Mucosa of descending colon (tissue), 3 donors: ENCODE measurements at regions not wholly inside any gene's neighbourhood (a gene's known extent, or its start where the extent isn't known, plus 50 kb on each side); places are given as distances from the start of the nearest gene placed in this dataset.

Source experiments
- ATAC-seq: fragments of 200-7000 bp; cut with Tn5 transposase; one replicate; pipeline ENCODE4 v1.9.1; 2020; ENCODE audit warnings: mild to moderate bottlenecking, moderate library complexity
- DNase-seq, 3 donors: peaks; one replicate each; pipeline ENCODE4 v3.0.0-alpha.2; 2020
- H3K36me3 ChIP-seq: fragments of 200-600 bp; one replicate; pipeline ENCODE4 v1.8.0; 2021; ENCODE audit warnings: low read depth, mild to moderate bottlenecking
- H3K4me1 ChIP-seq: fragments of 200-600 bp; one replicate; pipeline ENCODE4 v1.8.0; 2021; ENCODE audit warnings: low read depth, mild to moderate bottlenecking
- H3K4me3 ChIP-seq: fragments of 200-600 bp; one replicate; pipeline ENCODE4 v1.8.0; 2021; ENCODE audit warnings: mild to moderate bottlenecking
- H3K9me3 ChIP-seq: fragments of 200-600 bp; one replicate; pipeline ENCODE4 v1.8.0; 2021; ENCODE audit warnings: mild to moderate bottlenecking
- intact Hi-C, 2 donors: fragments of 100-400 bp; cut with DNase I in 1 of 2; cut with micrococcal nuclease in 1 of 2; formaldehyde crosslinking; loops; one replicate each; pipeline versions ENCODE4 v1.11.0 to v1.11.1; 2022; cut with DNase I, micrococcal nuclease
- TF ChIP-seq, protein P1 (sequence below): fragments of 200-600 bp; IDR thresholded peaks from one replicate; pipeline ENCODE4 v1.8.0; 2022; ENCODE audit warnings: antibody characterized with exemption, mild to moderate bottlenecking
- donor health status: DM: no; HTN: no; CAD: no; lungs with moderate emphysema.
- donor health status: DM: no; HTN: no; CAD: no.
- donor health status: DM: no; HTN: yes; CAD: no.

DNA sequence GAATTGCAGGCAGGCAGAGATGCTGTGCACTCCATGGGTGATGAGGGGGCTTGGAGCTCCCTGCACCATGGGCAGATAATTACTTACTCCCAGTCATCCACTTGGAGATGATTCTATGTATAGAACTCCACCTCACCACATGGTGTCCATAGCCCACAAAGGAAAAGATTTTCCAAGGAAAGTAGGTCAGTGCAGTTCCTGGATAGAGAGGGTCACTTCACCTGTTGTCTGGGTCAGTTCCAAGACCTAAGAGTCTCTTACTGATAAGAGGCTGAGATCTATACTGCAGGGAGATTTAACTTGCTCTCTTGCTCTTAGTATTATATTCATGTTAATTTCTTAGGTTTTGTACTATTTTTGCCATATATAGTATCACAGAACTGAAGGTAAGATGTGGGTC, 113.9 kb upstream of the BRINP1 start:
- TF ChIP-seq, protein P1, sequence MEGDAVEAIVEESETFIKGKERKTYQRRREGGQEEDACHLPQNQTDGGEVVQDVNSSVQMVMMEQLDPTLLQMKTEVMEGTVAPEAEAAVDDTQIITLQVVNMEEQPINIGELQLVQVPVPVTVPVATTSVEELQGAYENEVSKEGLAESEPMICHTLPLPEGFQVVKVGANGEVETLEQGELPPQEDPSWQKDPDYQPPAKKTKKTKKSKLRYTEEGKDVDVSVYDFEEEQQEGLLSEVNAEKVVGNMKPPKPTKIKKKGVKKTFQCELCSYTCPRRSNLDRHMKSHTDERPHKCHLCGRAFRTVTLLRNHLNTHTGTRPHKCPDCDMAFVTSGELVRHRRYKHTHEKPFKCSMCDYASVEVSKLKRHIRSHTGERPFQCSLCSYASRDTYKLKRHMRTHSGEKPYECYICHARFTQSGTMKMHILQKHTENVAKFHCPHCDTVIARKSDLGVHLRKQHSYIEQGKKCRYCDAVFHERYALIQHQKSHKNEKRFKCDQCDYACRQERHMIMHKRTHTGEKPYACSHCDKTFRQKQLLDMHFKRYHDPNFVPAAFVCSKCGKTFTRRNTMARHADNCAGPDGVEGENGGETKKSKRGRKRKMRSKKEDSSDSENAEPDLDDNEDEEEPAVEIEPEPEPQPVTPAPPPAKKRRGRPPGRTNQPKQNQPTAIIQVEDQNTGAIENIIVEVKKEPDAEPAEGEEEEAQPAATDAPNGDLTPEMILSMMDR: no peak
- H3K36me3 ChIP-seq: no peaks in the 10 kb centered on the region
- no peak overlapping the region for H3K4me3 ChIP-seq
- intact Hi-C loops: no loop called here
- H3K4me1 ChIP-seq: no peaks in the 10 kb centered on the region
- H3K9me3 ChIP-seq: no peaks in the 10 kb centered on the region
- ATAC-seq (no peak), DNase-seq (no peak)

DNA sequence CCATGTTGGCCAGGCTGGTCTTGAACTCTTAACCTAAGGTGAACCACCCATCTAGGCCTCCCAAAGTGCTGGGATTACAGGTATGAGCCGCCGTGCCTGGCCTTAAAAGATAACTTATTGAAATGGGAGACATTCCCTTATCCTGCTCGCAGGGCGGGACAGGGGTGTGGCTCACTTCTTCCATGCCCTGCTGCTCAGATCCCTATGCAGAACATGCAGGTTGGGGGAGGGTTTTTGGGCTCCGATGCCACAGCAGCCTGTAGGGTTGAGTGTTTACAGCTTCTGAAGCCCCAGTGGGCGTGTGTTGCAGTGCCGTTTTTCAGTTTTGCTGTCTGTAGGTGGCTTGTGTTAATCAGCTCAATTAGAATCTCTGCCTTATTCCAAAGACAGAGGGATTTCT, 108.0 kb upstream of the BRINP1 start:
- intact Hi-C loops: no loop called here
- ATAC-seq (no peak), DNase-seq (no peak)
- Histone ChIP-seq H3K4me1 (no peaks in the 10 kb centered on the region), H3K36me3 (no peaks in the 10 kb centered on the region), H3K9me3 (no peaks in the 10 kb centered on the region), H3K4me3 (no peak overlapping the region)
- TF ChIP-seq, protein P1: no peak

DNA sequence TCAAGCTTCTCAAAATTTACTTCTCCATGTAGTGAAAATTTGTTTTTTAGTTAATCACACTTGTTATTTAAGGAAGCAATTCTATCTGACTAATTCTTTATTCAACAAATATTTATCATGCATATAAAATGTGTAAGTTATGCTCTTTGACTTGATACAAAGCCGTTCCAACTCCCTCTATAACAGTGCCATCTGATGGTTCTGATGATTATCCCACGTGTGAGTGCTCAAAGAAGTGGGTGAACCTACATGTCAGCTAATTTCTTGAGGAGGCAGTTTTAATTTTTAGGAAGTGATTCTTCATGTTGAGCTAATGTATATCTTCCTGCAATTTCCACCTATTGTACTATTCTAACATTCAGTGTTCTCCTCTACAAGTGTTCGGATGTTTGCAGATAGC, 88.8 kb upstream of the BRINP1 start:
- no peak for ATAC-seq
- TF ChIP-seq, protein P1: no peak
- Histone ChIP-seq H3K9me3 (no peaks in the 10 kb centered on the region), H3K4me1 (no peaks in the 10 kb centered on the region), H3K36me3 (no peaks in the 10 kb centered on the region), H3K4me3 (no peak overlapping the region)
- DNase-seq: no peak
- intact Hi-C loops: no loop called here

DNA sequence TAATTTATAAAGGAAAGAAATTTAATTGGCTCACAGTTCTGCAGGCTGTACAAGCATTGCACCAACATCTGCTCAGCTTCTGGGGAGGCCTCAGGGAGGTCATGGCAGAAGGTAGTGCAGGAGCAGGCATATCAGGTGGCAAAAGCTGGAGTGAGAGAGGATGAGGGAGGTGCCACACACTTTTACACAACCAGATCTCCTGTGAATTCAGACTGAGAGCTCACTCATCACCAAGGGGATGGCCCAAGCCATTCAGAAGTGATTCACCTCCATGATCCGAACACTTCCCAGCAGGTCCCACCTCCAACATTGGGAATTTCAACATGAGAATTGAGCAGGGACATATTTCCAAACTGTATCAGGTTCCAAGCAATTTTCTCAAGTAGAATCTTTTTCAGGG, 84.7 kb upstream of the BRINP1 start:
- intact Hi-C loops: no loop called here
- TF ChIP-seq, protein P1: no peak
- Histone ChIP-seq H3K4me3 (no peak overlapping the region), H3K4me1 (no peaks in the 10 kb centered on the region), H3K36me3 (no peaks in the 10 kb centered on the region), H3K9me3 (no peaks in the 10 kb centered on the region)
- DNase-seq (no peak), ATAC-seq (no peak)

DNA sequence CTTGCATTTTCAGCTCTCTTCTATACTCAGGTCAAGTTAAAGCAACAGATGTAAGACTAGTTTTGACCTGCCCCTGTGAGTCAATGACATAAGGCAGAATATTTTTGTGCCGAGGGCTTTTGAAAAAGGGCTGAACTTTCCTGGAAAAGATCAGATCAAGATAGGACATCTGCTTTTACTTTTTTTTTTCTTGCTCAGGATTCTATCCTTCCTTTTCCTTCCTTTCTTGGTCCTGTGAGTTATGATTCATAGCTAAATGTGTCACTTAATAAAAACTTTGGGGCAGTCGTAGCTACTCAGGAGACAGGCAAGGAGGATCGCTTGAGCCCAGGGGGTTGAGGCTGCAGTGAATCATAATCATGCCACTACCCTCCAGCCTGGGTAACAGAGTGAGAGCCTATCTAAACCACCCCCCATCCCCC, 84.3 kb upstream of the BRINP1 start:
- ATAC-seq (no peak), DNase-seq (no peak)
- no peaks in the 10 kb centered on the region for H3K9me3 ChIP-seq
- no peaks in the 10 kb centered on the region for H3K4me1 ChIP-seq
- intact Hi-C loops: no loop called here
- H3K36me3 ChIP-seq: no peaks in the 10 kb centered on the region
- TF ChIP-seq, protein P1: no peak
- no peak overlapping the region for H3K4me3 ChIP-seq

DNA sequence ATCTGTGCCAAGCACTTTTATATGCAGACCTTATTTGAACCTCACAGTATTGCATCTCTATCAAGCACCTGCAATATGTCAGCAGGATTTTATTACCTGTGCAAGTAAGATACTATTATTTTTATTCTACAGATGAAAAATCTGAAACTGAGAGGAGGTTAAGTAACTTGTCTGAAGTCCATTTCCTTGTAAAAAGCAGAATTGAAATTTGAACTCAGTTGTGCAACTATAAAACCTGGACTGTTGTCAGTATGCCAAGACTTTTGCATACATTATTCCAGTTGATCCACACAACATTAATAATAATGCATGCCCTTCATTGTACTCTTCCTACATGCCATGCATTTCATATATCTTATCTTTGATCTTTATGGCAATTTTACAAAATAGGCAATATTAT, 82.2 kb upstream of the BRINP1 start:
- intact Hi-C loops: no loop called here
- H3K4me3 ChIP-seq: no peak overlapping the region
- ATAC-seq (no peak), DNase-seq (no peak)
- H3K4me1 ChIP-seq: no peaks in the 10 kb centered on the region
- TF ChIP-seq, protein P1: no peak
- H3K36me3 ChIP-seq: no peaks in the 10 kb centered on the region
- no peaks in the 10 kb centered on the region for H3K9me3 ChIP-seq
